Urothelium cell line (cell line): ENCODE measurements at regions not wholly inside any gene's neighbourhood (a gene's known extent, or its start where the extent isn't known, plus 50 kb on each side); places are given as distances from the start of the nearest gene placed in this dataset.
A peak's percentile ranks its signal among the peaks of the same experiment; 100 is the strongest.

Experiments
- DNase-seq: peaks from one replicate; pipeline ENCODE4 v3.0.0; 2011; ENCODE audit warnings: low spot score, mixed read lengths
- FAIRE-seq: peaks from 2 replicates; lab custom pipeline; 2011; peaks lifted over from hg19 to GRCh38; lab: Jason Lieb, UNC

DNA sequence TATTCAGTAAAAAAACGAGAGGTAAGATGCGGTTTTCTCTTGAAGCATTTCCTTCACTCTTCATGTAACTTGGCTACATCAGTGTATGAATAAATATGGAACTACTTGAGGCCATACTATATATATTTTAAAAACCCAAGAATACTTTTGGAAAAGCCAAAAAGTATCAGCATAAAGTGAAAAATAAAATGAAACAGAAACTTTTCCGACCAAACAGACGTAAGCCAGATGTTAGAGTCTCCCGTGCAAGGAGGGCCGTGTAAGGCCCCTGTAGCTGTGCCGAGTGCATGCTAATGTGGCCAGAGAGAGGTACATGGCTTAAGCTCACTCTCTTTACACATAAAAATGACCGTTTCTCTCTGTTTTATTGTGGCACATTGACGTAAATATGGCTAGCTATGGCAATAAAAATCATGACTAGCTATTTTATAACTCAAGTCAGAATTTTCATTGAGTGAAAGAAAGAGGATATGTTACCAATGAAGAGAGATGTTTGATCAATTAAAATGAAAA, 140.1 kb upstream of the GMDS start:
- FAIRE-seq = no peak
- no peak for DNase-seq

DNA sequence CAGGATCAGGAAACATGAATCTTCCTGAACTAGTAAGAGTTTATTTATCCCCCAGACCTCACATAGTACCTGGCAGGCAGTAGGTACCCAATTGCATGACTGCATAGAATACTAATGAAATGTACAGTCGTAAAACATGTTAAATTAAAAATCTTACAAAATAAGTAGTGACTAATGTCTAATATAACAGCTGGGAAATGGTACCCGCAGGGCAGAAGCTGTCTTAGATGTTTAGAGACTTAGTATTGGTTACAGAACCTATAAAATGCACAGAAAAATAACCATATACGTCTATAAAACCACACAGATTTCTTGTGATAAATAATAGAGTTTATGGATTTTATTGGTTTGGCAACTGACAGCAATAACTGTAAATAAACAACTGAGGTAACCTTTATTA, 139.1 kb upstream of the GMDS start:
- FAIRE-seq (no peak), DNase-seq (no peak)

DNA sequence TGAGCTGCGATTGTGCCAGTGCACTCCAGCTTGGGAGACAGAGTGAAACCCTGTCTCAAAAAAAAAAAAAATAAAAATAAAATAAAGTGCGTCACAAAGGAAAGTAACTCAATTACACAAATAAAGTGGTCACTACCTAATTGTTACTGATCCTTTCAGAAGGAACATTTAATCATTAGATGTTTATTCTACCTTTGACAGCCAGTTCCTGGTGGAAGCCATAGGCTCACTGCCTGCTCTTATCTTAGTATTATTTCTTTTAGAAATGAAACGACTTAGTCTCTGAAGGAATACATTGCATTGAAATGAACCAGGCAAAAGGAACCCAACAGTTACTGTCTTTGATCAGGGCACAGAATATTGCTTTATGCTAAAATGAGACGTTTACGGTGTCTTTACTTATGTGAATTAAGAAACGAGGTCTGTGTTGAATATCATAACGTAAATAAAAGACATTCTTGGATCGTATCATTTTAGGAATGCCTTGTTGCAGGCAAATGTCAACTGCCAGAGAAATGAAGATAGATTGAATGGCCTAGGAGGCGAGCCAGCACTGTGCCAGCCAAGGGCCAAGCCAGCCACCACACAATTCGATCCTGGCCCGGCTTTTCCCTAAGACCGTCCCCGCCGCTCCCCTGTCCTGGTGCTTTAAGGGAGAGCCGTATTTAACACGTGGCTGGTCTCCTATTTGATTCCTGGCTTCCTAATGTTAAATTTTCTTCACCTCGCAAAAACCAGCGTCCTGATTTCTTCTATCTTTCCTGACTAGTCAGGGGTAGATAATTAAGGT, 136.7 kb upstream of the GMDS start:
- no peak for FAIRE-seq
- DNase-seq = no peak

DNA sequence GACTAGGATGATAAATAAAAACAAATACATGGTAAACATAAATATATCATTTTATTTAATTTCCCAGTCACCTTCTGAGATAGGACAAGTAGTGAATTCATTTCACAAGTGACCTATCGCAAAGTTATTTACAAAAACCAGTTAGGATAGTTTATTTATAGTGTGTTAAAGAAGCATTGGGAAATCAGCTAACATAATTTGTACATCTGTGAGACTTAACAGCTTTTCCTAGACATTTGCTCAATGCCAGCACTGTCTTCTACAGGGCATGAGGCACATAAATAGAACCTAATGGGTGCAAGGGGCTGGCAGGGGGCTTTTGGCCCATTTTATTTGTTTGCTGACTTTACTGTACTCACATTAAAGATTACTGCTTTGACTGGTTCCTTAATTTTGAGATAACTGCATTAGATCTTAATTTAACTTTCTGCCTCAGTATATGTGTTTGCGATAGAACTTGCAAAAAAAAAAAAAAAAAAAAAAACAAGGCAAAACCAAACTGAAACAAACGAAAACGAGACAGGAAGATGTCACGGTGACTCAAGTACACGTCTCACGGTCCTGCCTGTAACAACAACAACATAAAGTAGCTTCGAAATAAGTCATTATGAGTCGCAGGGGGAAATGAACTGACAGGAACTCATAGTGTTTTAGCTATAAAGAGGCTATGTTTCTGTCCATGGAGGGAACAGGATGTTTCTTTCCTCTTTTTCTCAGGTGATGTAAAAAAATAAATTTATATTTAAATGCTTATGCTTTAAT, 133.7 kb upstream of the GMDS start:
- DNase-seq (no peak), FAIRE-seq (no peak)

DNA sequence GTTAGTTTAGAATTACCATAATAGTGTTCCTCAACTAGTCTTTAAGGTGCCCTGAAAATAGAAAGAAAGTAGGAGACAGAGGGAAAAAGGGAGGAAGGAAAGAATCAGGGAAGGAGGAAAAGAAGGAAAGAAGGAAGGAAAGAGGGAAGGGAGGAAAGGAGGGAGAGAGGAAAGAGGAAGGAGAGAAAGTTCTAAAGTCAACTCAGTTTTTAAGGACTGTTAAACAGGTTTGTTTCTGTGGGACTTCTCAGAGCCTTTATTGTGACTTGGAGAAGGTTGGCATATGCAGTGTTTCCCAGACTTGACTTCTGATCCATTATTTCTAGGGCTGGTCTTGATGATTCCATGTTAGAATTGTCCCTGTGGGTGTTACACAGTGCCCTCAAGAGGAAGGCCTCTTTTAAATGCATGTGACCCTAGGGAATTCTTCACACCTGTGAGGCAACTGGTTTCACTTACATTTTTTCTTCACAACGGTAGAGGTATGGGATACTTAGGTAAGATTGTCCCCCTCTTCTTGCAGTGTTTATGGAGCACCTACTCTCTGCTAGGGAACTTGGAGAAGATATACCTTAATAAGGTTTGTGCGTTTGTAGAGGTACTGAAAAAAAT, 132.7 kb upstream of the GMDS start:
- FAIRE-seq (no peak), DNase-seq (no peak)

DNA sequence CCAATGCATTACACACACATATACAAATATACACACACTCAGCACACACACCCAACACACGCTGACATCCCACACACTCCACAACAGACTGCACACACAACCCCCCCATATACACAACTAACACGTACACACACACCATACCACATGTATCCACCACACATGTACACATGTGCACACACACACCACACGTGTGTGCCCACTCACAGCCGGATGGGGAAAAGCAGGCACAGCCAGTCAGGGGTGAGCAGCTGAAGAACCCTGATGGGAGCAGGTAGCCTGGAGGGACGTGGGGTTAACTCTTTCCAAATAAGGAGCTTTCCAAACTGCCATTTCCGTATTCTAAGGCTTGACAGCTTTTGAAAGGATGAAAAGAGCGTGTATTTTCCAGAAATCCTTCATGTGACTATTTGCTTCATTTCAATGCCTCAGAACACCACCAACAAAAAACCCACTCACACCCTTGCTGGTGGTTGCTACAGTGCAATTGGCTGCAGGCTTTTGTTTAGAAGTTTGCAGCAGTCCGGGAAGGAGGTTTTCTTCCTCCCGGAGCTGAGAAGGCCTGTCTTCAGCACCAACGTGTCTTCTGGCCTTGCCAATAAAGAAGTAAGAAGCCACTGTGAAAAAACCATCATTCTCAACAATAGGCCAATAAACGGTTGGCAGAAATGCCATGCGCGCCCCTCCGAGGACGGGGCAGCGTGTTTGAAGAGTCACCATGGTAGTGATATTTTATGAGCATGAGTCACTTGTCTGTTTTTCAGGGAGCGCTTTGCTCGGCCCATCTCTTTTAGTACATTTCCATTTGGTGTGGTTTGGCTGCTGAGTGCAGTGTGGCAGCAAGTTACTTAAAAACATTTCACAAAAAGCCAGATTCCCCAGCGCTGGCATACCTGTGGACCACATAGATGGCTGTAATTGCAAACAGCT, 131.3 kb upstream of the GMDS start:
- DNase-seq (peak; percentile 78), FAIRE-seq (peak; percentile 93)

DNA sequence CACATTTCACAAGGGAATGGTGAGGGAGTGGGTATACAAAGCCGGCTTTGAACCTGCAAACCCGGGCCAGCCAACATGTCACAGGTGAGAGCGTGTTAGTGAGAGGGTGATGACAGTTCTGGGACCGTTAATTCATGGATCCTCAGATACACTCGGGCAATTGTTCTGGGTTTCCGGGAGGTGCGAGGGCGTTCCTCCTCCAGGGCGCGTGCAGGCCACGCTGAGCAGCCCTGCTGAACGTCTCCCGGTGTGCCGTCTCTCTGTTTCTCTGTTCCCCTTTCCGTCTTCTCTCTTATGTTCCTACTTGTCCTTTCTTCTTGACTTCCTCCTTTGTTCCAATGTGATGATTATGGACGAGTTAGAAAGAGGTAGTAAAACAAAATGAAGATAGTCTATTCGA, 130.0 kb upstream of the GMDS start:
- FAIRE-seq = no peak
- DNase-seq = no peak

DNA sequence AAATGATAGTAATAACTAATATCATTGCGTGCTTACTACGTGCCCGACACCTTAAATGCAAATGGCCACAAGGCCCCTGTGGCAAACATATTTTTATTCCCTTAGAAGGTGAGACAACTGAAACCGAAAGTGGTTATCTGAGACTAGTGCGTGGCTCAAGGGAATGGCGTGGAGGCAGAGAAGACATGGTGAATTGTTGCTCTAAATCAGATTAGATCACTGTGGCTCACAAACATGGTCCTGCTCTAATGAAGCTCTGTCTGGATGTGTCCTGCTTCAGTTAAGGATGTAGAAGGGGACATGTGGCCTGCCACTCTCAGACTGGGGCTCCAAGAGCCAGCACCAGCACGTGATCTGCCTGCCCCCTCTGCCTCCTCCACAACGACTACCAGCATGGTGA, 124.2 kb upstream of the GMDS start:
- FAIRE-seq (no peak), DNase-seq (no peak)

DNA sequence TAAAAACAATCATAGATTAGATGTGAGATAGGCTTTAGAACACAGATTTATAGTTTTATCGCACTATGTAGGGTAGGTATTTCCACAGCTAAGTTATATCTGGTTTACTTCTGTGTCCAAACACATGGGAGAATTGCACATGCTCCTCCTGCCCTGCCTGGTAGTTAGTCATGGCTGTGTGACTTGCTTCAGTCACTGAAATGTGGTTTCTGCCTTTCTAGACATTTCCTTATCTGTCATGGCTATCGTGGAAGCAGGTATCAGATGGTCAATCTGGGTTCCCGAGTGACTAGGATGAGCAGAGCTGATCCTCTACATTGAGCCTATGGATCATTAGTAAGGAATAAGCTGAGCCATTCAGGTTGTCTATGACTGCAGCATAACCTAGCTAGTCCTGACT, 117.8 kb upstream of the GMDS start:
- no peak for DNase-seq
- FAIRE-seq = no peak

DNA sequence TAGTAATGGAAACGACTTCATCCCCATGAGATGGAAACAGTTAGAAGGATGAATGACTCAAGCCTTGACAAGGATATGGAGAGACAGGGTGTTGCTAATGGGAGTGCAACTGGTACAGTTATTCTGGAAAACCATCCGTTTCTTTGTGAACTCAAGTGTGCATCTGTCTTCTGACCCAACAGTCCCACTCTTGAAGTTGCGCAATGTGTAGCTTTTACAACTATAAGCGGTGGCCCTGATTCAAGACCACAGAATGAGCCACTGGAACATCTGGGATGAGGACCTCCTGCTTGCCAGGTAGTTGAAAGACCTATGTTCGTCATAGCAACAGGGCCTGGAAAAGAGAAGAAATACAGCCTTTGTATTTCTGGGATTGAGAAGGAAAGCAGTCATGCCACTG, 115.8 kb upstream of the GMDS start:
- no peak for DNase-seq
- no peak for FAIRE-seq

DNA sequence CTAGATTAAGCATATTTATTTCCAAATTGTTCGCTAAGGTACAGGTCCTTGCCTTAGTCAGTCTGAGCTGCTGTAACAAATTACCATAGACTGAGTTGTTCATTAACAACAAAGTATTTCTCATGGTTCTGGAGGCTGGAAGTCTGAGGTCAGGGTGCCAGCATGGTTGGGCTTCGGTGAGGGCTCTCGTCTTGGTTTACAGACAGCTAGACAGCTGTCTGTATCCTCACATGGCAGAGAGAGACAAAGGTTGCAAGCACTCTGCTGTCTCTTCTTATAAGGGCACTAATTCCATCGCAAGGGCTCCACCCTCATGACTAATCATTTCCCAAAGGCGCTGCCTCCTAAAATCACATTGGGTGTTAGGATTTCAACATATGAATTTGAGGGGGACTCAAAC, 115.3 kb upstream of the GMDS start:
- no peak for FAIRE-seq
- no peak for DNase-seq

DNA sequence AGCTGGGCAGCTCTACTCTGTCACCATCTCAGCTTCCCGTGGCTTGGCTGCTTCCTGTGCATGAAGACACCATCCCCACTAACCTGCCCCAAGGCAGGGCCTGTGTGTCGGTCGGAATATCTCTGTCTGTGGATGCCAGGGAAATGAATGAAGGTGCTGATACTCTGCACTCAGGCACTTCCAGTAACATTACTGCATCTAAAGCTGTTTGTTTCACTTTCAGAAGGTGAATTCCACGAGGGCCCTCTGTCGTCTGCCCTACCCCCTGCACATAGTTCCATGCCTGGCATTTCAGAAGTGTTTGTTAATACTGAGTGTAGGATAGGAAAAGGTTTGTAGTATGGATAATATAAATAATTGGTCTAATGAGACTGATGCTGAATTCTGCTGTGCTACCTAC, 114.7 kb upstream of the GMDS start:
- no peak for FAIRE-seq
- DNase-seq = no peak

DNA sequence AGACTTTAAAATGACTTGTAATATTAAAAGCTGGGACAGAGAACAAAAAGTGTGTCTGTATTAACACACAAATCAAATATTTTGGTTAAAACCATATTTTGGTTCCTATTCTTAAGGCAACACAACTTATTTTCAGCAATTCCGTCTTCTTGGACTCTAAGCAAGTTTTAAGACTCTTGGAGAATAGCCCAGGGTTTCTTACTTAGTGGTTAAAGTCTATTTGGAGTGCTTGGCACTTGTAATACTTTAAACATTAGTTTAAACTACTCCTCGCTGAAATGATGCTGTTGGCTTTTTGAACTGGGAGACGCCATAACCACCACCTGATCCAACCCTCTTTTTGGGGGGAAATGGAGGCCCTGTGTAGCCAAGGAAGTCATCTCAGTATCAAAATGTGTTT, 109.7 kb upstream of the GMDS start:
- no peak for DNase-seq
- no peak for FAIRE-seq

DNA sequence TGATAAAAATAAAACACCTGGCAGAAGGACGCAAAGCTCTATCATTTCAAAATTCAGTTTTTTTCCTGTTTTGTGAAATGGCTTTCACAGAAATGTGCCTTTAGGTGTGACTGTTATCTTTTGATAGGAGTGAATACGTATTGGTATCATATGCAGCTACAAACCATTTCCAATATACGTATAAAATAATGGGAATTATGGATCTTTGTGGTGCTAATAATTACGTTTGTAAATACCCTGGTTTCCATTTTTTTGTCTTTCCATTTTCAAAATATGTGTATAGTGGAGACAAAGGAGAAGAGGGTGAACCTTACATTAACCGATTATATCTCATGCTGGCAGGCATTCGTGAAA, 108.7 kb upstream of the GMDS start:
- no peak for FAIRE-seq

DNA sequence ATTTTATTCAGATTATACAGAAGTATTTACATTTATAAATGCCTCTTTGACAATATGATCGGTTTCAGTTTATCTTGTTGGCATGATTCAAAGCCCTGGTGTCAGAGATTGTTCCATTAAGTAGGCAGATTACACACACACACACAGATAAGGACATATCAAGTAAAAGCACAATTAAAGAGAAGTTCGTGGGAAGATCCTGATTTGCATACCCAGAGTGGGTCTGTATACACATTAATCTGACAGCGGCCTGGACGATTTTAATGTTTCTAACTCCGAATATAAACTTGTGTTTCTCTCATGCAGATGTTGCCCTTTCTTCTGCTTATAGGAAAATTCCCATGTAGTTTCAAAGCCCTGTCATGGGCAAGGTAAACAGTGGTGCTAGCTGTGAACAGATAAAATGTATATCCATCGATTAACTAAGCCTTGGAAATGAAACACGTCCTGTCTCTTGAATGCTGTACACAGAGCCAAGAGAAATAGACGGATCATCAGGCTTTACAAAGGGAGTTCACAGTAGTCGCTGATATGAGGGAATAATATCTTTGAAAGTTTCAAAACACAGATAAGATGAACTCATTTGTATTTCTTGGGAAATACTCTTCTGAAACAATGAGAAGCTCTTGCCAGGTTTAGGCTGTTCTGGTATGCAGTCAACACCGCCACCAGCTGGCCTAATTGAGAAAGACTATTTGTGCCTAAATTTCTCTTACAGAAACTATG, 108.2 kb upstream of the GMDS start:
- FAIRE-seq (no peak), DNase-seq (peak; percentile 46)

More for the DNA sequence above, 108.7 kb upstream of the GMDS start:
- DNase-seq = no peak

DNA sequence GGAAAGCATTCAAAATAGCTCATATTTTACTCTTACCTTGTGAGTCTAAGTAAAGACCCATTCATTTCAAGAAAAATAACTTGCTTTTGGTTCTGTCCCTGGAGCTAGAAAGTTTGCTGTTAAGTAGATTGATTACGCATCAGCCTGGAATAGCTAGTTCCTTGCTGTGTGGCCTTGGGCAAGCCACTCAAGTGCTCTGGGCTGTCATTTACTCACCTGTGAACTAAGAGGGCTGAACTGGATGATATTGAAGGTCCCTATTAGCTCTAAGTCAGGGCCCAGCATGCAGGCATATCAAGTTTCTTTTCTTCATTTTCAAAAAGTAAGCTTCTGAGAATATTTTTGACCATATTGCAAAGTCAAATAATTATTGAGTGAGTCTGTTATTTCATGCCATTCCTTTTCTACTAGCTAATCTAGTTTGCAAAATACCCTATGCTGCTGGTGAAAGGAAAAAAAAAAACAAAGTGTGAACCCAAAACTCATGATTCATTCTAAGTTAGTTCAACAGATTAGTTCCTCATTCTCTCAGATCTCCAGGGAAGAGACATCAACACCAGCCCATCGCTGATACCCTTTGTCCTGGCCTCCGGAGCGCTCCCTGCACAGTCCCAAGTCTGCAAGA, 106.5 kb upstream of the GMDS start:
- no peak for DNase-seq
- no peak for FAIRE-seq

DNA sequence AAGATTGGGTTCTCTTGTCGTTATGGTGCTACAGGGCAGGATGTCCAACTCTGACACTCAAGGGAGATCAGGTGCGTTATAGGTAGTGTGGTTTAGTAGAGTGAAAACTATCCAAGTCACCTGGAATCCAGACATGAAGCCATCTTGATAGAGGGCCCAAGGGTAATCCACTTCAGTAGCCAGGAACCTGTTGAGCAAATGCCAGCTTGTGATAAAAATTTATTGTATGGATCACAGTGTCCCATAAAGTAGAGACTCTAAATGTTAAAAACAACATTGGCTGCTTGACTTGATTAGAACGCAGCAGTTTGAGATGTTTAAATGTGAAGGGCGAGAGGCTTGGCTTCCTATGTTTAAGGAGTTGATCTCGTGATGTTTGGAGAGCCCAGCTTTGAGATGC, 105.7 kb upstream of the GMDS start:
- FAIRE-seq (no peak), DNase-seq (no peak)

DNA sequence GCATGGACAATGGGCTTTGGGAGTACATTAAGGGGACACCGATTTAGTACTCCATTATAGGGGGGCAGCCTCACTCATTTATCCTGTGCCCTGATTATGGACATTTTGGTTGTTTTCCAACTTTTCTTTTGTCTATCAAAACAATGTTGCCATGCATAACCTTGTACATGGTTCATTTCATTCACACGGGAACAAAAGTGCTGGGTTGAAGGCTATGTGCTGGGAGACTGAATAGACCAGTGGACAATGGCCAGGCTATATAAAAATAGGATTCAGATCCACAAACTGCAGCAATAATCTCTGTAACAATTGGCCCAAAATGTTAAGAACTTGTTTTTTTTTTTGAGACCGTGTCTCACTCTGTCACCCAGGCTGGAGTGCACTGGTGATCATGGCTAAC, 100.7 kb upstream of the GMDS start:
- no peak for FAIRE-seq
- DNase-seq = no peak

DNA sequence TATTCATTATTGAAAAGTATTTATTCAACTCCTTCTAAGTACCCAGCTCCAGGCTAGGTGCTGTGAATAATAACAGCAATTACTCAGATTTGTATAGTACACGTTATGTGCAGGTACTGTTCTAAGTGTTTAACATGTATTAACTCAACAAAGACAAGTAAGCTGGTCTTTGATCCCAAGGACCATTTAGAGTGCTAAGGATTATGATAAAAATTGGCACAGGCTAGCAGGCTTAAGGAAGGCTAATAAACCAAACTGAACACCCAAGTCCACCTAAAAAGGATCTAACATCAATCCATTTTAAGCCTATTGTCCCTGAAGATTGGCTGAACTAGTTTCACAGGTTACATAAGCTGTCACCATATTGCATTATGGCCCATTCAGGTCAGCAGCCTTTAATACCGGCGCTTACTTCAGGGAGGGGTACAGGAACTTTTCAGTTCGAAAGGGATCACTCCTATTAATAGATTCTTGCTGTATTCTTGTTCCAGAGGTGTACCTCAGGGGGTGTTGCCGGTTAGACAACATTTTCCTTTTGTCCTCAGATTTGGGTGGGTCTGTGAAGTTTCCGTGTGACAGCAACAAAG, 99.0 kb upstream of the GMDS start:
- DNase-seq (no peak), FAIRE-seq (no peak)
